ACHN (cell line): ENCODE measurements at regions not wholly inside any gene's neighbourhood (a gene's known extent, or its start where the extent isn't known, plus 50 kb on each side); places are given as distances from the start of the nearest gene placed in this dataset.

Experiments
- DNase-seq: peaks from one replicate; pipeline ENCODE4 v3.0.0-alpha.2; 2015
- in situ Hi-C: cut with HindIII; loops from 2 replicates; pipeline ENCODE4 v1.10.0; 2017; ENCODE audit warnings: low sequenced_read_pairs, low pct_ligation_motif_present, low pct_unique_long_range_greater_than_20kb

DNA sequence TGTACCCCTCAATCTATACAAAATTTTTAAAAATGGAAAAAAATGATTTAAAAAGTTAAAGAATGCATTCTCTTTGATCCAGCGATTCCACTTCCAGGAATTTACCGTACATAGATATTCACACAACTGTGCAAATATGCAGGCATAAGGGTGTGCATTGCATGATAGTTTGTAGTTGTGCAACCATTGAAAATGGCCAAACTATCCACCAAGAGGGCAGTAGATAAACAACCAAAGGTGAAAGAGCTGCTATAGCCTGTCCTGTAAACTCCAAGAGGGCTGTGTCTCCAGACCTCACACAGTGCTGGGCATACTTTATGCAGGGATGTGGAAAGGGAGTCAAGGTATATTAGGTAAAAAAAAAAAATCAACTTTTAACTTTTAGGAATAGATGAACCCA lies 116.5 kb upstream of the NEDD4L start:
- in situ Hi-C loops, result no loop called here

GRCh38 chr18:57925706-57926105 lies 118.3 kb upstream of the NEDD4L start:
- no peak for DNase-seq
- in situ Hi-C loops, result no loop called here

More for the DNA sequence above, 116.5 kb upstream of the NEDD4L start:
- no peak for DNase-seq

DNA sequence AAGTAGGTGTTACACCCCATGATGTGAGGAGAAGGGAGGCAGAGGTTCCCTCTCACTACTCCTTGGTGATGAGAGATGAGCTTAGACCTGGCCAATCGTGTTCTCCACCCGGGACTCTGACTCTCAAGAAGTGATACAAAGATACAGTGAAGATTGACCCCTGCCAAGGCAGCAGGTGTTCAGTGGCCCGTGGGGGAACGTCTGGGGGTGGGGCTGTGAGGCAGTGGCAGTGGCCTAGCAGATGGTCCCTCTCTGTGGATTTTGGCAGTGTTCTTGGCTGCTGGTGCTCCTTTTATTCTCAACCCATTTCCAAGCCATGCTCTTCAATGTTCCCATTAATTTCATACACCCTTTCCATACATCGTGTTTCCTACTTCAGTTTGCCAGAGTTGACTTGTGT lies 120.4 kb upstream of the NEDD4L start:
- DNase-seq, result no peak
- in situ Hi-C loops, result no loop called here

GRCh38 chr18:57922885-57923284 lies 119.8 kb upstream of the ATP8B1 start:
- DNase-seq, result no peak
- in situ Hi-C loops, result no loop called here

GRCh38 chr18:57921708-57922107 lies 118.6 kb upstream of the ATP8B1 start:
- DNase-seq, result peak; percentile 5
- in situ Hi-C loops, result no loop called here

DNA sequence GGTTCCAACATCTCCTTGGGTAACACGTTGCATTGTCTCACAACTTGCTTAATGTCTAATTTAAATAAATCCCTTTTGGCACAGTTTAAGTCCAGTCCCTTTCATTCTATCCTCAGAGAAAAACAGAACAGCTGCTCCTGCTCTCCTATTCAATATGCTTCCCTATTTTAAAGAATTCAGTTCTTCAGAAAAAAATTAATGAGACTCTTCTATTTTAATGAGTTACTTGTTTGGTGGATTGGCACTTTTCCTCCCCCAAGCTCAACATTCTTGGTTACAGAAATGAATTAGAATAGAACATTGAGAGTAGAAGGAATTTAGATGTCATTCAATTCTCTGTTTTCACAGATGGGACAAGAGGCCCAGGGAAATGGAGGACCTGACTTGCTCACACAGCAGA lies 116.9 kb upstream of the ATP8B1 start:
- DNase-seq, result no peak
- in situ Hi-C loops, result no loop called here

GRCh38 chr18:57918601-57919000 lies 115.5 kb upstream of the ATP8B1 start:
- in situ Hi-C loops, result no loop called here
- no peak for DNase-seq

DNA sequence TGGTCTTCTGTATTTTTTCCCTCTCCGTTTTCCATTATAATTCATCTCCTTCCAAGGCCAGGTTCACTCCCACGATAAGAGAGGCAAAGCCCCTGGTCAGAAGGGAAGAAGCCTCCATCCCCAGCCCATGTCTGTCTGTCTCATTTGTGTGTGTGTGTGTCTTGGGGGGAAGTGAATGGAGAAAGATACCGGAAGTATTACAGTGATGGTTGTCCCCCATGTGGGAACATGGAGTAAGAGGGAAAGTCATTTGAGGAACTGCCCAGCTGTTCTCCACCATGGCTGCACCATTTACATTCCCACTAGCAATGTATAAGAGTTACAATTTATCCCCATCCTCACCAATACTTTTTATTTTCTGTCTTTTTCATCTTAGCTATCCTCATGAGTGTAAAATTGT lies 113.6 kb upstream of the ATP8B1 start:
- in situ Hi-C loops, result no loop called here
- DNase-seq, result no peak

GRCh38 chr18:57915865-57916582 lies 112.9 kb upstream of the ATP8B1 start:
- DNase-seq, result no peak
- in situ Hi-C loops, result no loop called here

DNA sequence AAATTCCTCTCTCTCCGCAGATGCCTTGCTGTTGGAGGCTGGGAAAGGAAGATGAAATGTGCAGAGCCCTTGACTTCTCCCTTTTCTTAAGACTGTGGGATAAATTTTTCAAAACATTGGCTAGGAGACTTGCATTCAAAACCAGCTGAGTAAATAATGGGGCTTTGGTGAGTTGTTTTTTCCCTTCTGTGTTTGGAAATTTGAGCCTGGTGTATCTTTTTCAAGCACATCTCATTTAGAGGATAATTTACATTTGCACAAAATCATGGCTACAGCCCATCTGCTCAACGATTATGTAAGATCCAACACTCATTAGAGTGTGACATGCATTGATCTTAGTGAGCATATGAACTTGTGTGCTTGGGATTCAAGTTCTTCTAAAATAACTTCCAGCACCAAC lies 112.1 kb upstream of the ATP8B1 start:
- in situ Hi-C loops, result no loop called here
- DNase-seq, result no peak

- in situ Hi-C loops, result no loop called here
- no peak for DNase-seq
These were observed 110.6 kb upstream of the ATP8B1 start for GRCh38 chr18:57913686-57914085.

GRCh38 chr18:57910817-57911216 lies 107.7 kb upstream of the ATP8B1 start:
- in situ Hi-C loops, result no loop called here
- DNase-seq, result peak; percentile 26

DNA sequence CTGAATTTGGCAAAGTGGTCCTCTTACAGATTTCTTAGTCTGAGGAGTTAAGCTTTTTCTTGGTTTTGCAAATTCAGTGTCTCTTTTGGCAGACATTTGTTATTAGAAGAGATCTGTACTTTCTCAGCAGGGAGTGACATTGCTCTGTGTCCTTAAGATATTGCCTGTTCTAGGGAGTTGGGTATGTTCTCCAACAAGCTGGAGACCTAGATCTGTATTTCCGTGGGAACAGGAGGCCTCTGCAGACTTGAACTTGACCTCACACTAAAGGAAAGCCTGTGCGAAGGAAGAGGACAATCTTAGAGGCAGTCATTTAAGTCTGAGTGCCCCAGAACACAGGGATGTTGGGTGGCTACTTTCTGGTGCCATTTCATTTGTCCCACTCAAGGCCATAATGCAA lies 107.0 kb upstream of the ATP8B1 start:
- no peak for DNase-seq
- in situ Hi-C loops, result no loop called here

GRCh38 chr18:57909620-57910019 lies 106.5 kb upstream of the ATP8B1 start:
- in situ Hi-C loops, result no loop called here
- DNase-seq, result no peak

DNA sequence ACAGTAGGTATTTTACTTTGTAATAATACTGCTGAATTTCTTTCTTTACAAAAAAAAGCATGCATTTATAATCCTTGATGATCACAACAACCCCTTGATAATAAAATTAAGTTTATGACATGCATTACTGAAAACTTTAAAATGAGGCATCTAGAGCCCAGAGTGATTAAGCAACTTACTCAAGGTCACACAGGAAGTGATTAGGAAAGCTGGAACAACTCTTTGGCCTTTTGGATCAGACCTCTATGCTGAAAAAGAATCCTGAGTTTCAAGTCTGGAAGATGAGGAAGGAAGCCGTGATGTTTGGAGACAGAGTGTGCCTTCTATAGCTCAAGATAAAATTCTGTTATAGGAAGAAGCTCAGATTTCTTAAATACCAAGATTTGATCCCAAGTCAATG lies 105.0 kb upstream of the ATP8B1 start:
- in situ Hi-C loops, result no loop called here
- DNase-seq, result no peak

- DNase-seq, result no peak
- in situ Hi-C loops, result no loop called here
These were observed 104.4 kb upstream of the ATP8B1 start for GRCh38 chr18:57907550-57907949.

GRCh38 chr18:57906852-57907251 lies 103.7 kb upstream of the ATP8B1 start:
- in situ Hi-C loops, result no loop called here
- DNase-seq, result no peak

DNA sequence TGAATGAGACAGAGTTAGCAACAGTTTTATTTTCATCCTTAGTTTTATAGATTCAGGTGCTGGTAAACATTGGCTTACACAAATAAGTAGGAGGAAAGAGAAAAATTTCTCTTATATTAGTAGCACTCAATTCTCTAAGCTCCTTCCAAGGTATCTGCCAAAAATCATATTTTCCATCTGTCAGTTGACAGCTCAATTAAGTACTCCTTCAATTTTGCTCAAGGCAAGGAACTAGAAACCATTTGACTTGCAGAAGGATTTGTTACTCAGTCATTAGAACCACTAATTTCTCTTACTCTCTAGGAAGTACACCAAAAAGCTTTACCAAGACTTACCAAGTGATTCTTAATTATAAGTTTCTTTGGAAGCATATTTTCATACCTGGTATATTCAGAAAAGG lies 101.4 kb upstream of the ATP8B1 start:
- in situ Hi-C loops, result no loop called here
- no peak for DNase-seq

GRCh38 chr18:57902721-57903120 lies 99.6 kb upstream of the ATP8B1 start:
- in situ Hi-C loops, result no loop called here
- DNase-seq, result no peak

DNA sequence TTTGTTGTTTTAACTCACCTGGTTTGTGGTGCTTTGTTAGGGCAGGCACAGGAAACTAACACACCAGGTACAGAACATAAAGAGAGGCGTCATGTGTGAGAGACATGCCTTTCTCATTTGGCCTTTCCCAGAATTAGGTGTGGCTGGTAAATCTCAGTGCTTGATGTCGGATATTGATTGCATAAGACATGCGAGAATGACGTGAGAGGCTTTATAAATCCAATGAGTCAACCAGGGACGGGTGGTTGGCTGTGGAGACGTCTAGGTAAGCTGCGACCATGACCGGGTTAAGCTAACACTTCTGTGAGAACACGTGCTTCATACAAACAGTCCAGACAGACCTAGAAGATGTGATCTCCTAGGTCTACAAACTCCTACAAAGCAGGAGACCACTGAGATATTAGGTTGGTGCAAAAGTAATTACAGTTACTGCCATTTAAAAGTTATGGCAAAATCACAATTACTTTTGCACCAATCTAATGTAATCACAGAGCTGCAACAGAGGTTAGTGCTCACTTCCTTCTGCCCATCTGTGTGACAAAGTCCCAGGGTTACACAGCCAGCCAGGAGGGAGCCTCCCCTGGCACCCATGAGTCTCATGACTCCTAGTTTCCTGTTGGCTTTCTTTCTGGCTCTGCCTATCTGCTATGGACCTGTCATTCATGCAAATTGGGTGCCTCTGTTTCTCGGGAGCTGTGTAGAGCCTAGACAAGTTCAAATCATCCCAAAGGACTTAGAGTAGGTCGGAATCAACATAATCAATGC lies 98.9 kb upstream of the ATP8B1 start:
- in situ Hi-C loops, result no loop called here
- no peak for DNase-seq
